ENCODE measurements at regions not wholly inside any gene's neighbourhood (a gene's known extent, or its start where the extent isn't known, plus 50 kb on each side); places are given as distances from the start of the nearest gene placed in this dataset.

- TF ChIP-seq, protein P1, sequence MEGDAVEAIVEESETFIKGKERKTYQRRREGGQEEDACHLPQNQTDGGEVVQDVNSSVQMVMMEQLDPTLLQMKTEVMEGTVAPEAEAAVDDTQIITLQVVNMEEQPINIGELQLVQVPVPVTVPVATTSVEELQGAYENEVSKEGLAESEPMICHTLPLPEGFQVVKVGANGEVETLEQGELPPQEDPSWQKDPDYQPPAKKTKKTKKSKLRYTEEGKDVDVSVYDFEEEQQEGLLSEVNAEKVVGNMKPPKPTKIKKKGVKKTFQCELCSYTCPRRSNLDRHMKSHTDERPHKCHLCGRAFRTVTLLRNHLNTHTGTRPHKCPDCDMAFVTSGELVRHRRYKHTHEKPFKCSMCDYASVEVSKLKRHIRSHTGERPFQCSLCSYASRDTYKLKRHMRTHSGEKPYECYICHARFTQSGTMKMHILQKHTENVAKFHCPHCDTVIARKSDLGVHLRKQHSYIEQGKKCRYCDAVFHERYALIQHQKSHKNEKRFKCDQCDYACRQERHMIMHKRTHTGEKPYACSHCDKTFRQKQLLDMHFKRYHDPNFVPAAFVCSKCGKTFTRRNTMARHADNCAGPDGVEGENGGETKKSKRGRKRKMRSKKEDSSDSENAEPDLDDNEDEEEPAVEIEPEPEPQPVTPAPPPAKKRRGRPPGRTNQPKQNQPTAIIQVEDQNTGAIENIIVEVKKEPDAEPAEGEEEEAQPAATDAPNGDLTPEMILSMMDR (IDR thresholded peaks at IDR 0.05) = no peak
- TF ChIP-seq POLR2A (IDR thresholded peaks at IDR 0.05) = no peak
These were observed 188.4 kb upstream of the MAF start for GRCh38 chr16:79788949-79789348.
